ENCODE measurements at regions not wholly inside any gene's neighbourhood (a gene's known extent, or its start where the extent isn't known, plus 50 kb on each side); places are given as distances from the start of the nearest gene placed in this dataset.

GRCh38 chr4:92111493-92111892, 192.3 kb upstream of the GRID2 start:
- 89 to 95% methylated on average over 2 of the region's 2 CpGs for WGBS, 2 donors
- Histone ChIP-seq H3K27ac (no peak overlapping the region), H3K9me3 (no peaks in the 10 kb centered on the region), H3K36me3 (no peaks in the 10 kb centered on the region), H3K4me3 (no peak overlapping the region), H3K27me3 (no peaks in the 10 kb centered on the region), H3K4me1 (no peaks in the 10 kb centered on the region)
- TF ChIP-seq, protein P1, sequence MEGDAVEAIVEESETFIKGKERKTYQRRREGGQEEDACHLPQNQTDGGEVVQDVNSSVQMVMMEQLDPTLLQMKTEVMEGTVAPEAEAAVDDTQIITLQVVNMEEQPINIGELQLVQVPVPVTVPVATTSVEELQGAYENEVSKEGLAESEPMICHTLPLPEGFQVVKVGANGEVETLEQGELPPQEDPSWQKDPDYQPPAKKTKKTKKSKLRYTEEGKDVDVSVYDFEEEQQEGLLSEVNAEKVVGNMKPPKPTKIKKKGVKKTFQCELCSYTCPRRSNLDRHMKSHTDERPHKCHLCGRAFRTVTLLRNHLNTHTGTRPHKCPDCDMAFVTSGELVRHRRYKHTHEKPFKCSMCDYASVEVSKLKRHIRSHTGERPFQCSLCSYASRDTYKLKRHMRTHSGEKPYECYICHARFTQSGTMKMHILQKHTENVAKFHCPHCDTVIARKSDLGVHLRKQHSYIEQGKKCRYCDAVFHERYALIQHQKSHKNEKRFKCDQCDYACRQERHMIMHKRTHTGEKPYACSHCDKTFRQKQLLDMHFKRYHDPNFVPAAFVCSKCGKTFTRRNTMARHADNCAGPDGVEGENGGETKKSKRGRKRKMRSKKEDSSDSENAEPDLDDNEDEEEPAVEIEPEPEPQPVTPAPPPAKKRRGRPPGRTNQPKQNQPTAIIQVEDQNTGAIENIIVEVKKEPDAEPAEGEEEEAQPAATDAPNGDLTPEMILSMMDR (IDR thresholded peaks at IDR 0.05) = no peak
- TF ChIP-seq POLR2AphosphoS5 (IDR thresholded peaks at IDR 0.05) (no peak), EP300 (IDR thresholded peaks at IDR 0.05) (no peak), POLR2A (IDR thresholded peaks at IDR 0.05) (no peak)
- ATAC-seq (ENCODE audit: low FRiP score in 2 of 2) (no peak), DNase-seq (no peak)

- Histone ChIP-seq H3K27me3 (no peaks in the 10 kb centered on the region), H3K9me3 (no peaks in the 10 kb centered on the region), H3K36me3 (no peaks in the 10 kb centered on the region), H3K4me1 (no peaks in the 10 kb centered on the region), H3K27ac (no peak overlapping the region), H3K4me3 (no peak overlapping the region)
- 69 to 76% methylated on average over 2 of the region's 2 CpGs for WGBS, 2 donors
- DNase-seq (no peak), ATAC-seq (ENCODE audit: low FRiP score in 2 of 2) (no peak)
- TF ChIP-seq POLR2A (IDR thresholded peaks at IDR 0.05) = no peak
Observed at GRCh38 chr4:92112805-92113204, 191.0 kb upstream of the GRID2 start.

- Histone ChIP-seq H3K36me3 (no peaks in the 10 kb centered on the region), H3K27me3 (no peaks in the 10 kb centered on the region), H3K9me3 (no peaks in the 10 kb centered on the region), H3K4me1 (no peaks in the 10 kb centered on the region), H3K4me3 (peak overlapping the region in 1 of 4 donors; percentile 19), H3K27ac (no peak overlapping the region)
- ATAC-seq (ENCODE audit: low FRiP score in 2 of 2) = no peak
- DNase-seq = no peak
- no peak for TF ChIP-seq POLR2A (IDR thresholded peaks at IDR 0.05)
- no peak for TF ChIP-seq EP300 (IDR thresholded peaks at IDR 0.05)
- TF ChIP-seq POLR2AphosphoS5 (IDR thresholded peaks at IDR 0.05) = no peak
- TF ChIP-seq, protein P1 (IDR thresholded peaks at IDR 0.05) = no peak
- WGBS, 2 donors = 41 to 56% methylated on average over 6 of the region's 6 CpGs
Observed at GRCh38 chr4:92120810-92121498, 182.8 kb upstream of the GRID2 start.

GRCh38 chr4:92122911-92123310, 180.9 kb upstream of the GRID2 start:
- Histone ChIP-seq H3K9me3 (no peaks in the 10 kb centered on the region), H3K36me3 (no peaks in the 10 kb centered on the region), H3K27me3 (no peaks in the 10 kb centered on the region), H3K27ac (no peak overlapping the region), H3K4me1 (no peaks in the 10 kb centered on the region), H3K4me3 (no peak overlapping the region)
- TF ChIP-seq, protein P1 (IDR thresholded peaks at IDR 0.05) = no peak
- DNase-seq (no peak), ATAC-seq (ENCODE audit: low FRiP score in 2 of 2) (no peak)
- 74 to 84% methylated on average over 3 of the region's 3 CpGs for WGBS, 2 donors

GRCh38 chr4:92128676-92129075, 175.1 kb upstream of the GRID2 start:
- Histone ChIP-seq H3K27ac (no peak overlapping the region), H3K9me3 (peaks cover 0 to 4% (median 0%) of the 10 kb centered on the region in 4 donors), H3K36me3 (no peaks in the 10 kb centered on the region), H3K4me3 (no peak overlapping the region), H3K27me3 (no peaks in the 10 kb centered on the region), H3K4me1 (no peaks in the 10 kb centered on the region)
- TF ChIP-seq EP300 (IDR thresholded peaks at IDR 0.05) = no peak
- TF ChIP-seq POLR2AphosphoS5 (IDR thresholded peaks at IDR 0.05) = no peak
- no peak for TF ChIP-seq POLR2A (IDR thresholded peaks at IDR 0.05)
- TF ChIP-seq, protein P1 (IDR thresholded peaks at IDR 0.05) = no peak
- ATAC-seq (ENCODE audit: low FRiP score in 2 of 2) (no peak), DNase-seq (no peak)
- 67 to 86% methylated on average over 1 of the region's 1 CpG for WGBS, 2 donors
